GM12891 (cell line): ENCODE measurements at regions not wholly inside any gene's neighbourhood (a gene's known extent, or its start where the extent isn't known, plus 50 kb on each side); places are given as distances from the start of the nearest gene placed in this dataset.

Source experiments
- POLR2A ChIP-seq: IDR thresholded peaks from 2 replicates; pipeline ENCODE4 v1.6.1; 2011; ENCODE audit warnings: low read depth, low read length, control low read depth
- POLR2AphosphoS5 ChIP-seq: IDR thresholded peaks from 2 replicates; pipeline ENCODE4 v1.6.1; 2011; ENCODE audit warnings: low read depth, low read length, control low read depth
- TAF1 ChIP-seq: IDR thresholded peaks from 2 replicates; pipeline ENCODE4 v1.6.1; 2011; ENCODE audit warnings: low read depth, low read length, control low read depth

DNA sequence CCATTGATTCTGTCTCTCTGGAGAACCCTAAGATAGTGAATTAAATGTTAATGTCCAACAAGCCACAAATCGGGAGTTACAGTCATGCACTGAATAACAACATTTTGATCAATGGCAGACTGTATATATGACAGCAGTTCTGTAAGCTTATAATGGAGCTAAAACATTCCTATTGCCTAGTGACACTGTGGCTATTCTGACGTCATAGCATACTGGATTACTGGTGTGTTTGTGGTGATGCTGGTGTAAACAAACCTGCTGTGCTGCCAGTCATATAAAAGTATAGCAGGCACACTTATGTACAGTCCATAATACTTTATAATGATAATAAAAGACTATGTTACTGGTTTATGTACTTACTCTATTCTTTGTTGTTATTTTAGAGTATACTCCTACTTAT, 56.7 kb upstream of the BICD1 start:
- TF ChIP-seq POLR2A (no peak), TAF1 (no peak), POLR2AphosphoS5 (no peak)
